Activated CD8-positive, alpha-beta memory T cell treated with anti-CD3 and anti-CD28 coated beads for 48 hours (primary cell): ENCODE measurements at regions not wholly inside any gene's neighbourhood (a gene's known extent, or its start where the extent isn't known, plus 50 kb on each side); places are given as distances from the start of the nearest gene placed in this dataset.

ENCODE experiments used
- DNase-seq, 3 experiments: peaks; one replicate each; pipeline ENCODE4 v3.0.0-alpha.2; 2020; ENCODE audit warnings: low read depth in 2 of 3, low spot score in 2 of 3

- no peak for DNase-seq
Measured at GRCh38 chr18:27500531-27500930, 315.4 kb upstream of the CHST9 start.

GRCh38 chr18:27497246-27497645 lies 312.1 kb upstream of the CHST9 start:
- no peak for DNase-seq

GRCh38 chr18:27493182-27493581 lies 308.1 kb upstream of the CHST9 start:
- no peak for DNase-seq

GRCh38 chr18:27491772-27492171 lies 306.7 kb upstream of the CHST9 start:
- DNase-seq, result no peak

GRCh38 chr18:27483276-27483675 lies 298.2 kb upstream of the CHST9 start:
- no peak for DNase-seq

GRCh38 chr18:27478459-27478858 lies 293.4 kb upstream of the CHST9 start:
- DNase-seq, result no peak

- DNase-seq, result no peak
Measured at GRCh38 chr18:27473318-27473717, 288.2 kb upstream of the CHST9 start.

- DNase-seq, result no peak
Measured at GRCh38 chr18:27467073-27467472, 282.0 kb upstream of the CHST9 start.

- DNase-seq, result no peak
Measured at GRCh38 chr18:27461957-27462356, 276.8 kb upstream of the CHST9 start.

GRCh38 chr18:27449104-27449503 lies 264.0 kb upstream of the CHST9 start:
- no peak for DNase-seq

- DNase-seq, result no peak
Measured at GRCh38 chr18:27447930-27448329, 262.8 kb upstream of the CHST9 start.

- no peak for DNase-seq
Measured at GRCh38 chr18:27447451-27447881, 262.4 kb upstream of the CHST9 start.

GRCh38 chr18:27430595-27430994 lies 245.5 kb upstream of the CHST9 start:
- DNase-seq, result no peak

- no peak for DNase-seq
Measured at GRCh38 chr18:27428716-27429475, 243.8 kb upstream of the CHST9 start.

- no peak for DNase-seq
Measured at GRCh38 chr18:27428120-27428519, 243.0 kb upstream of the CHST9 start.

- DNase-seq, result no peak
Measured at GRCh38 chr18:27423581-27423980, 238.5 kb upstream of the CHST9 start.

GRCh38 chr18:27419646-27420045 lies 234.5 kb upstream of the CHST9 start:
- DNase-seq, result no peak

GRCh38 chr18:27415495-27415894 lies 230.4 kb upstream of the CHST9 start:
- no peak for DNase-seq

GRCh38 chr18:27414682-27415081 lies 229.6 kb upstream of the CHST9 start:
- no peak for DNase-seq

- DNase-seq, result no peak
Measured at GRCh38 chr18:27413495-27414401, 228.6 kb upstream of the CHST9 start.

- no peak for DNase-seq
Measured at GRCh38 chr18:27412556-27412955, 227.4 kb upstream of the CHST9 start.

GRCh38 chr18:27411911-27412310 lies 226.8 kb upstream of the CHST9 start:
- DNase-seq, result no peak
